ENCODE measurements at regions not wholly inside any gene's neighbourhood (a gene's known extent, or its start where the extent isn't known, plus 50 kb on each side); places are given as distances from the start of the nearest gene placed in this dataset.

GRCh38 chr7:156079156-156079555 lies 266.9 kb upstream of the SHH start:
- DNase-seq (ENCODE audit: low read depth in 1 of 2, low spot score in 1 of 2), result no peak
- TF ChIP-seq GABPA (IDR thresholded peaks at IDR 0.05; ENCODE audit: low read depth) (no peak), SPI1 (IDR thresholded peaks at IDR 0.05; ENCODE audit: borderline replicate concordance, low read depth) (no peak), POLR2AphosphoS5 (IDR thresholded peaks at IDR 0.05; ENCODE audit: low read depth) (no peak)
- TF ChIP-seq, protein P1, sequence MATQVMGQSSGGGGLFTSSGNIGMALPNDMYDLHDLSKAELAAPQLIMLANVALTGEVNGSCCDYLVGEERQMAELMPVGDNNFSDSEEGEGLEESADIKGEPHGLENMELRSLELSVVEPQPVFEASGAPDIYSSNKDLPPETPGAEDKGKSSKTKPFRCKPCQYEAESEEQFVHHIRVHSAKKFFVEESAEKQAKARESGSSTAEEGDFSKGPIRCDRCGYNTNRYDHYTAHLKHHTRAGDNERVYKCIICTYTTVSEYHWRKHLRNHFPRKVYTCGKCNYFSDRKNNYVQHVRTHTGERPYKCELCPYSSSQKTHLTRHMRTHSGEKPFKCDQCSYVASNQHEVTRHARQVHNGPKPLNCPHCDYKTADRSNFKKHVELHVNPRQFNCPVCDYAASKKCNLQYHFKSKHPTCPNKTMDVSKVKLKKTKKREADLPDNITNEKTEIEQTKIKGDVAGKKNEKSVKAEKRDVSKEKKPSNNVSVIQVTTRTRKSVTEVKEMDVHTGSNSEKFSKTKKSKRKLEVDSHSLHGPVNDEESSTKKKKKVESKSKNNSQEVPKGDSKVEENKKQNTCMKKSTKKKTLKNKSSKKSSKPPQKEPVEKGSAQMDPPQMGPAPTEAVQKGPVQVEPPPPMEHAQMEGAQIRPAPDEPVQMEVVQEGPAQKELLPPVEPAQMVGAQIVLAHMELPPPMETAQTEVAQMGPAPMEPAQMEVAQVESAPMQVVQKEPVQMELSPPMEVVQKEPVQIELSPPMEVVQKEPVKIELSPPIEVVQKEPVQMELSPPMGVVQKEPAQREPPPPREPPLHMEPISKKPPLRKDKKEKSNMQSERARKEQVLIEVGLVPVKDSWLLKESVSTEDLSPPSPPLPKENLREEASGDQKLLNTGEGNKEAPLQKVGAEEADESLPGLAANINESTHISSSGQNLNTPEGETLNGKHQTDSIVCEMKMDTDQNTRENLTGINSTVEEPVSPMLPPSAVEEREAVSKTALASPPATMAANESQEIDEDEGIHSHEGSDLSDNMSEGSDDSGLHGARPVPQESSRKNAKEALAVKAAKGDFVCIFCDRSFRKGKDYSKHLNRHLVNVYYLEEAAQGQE (IDR thresholded peaks at IDR 0.05; ENCODE audit: insufficient replicate concordance, low read depth), result no peak
- no peaks in the 10 kb centered on the region for H3K27me3 ChIP-seq (ENCODE audit: insufficient read depth, poor library complexity, severe bottlenecking)
- H3K27ac ChIP-seq (replicated peaks), result no peak overlapping the region
- no peak overlapping the region for H3K4me3 ChIP-seq (replicated peaks; ENCODE audit: insufficient read depth, low read length)

DNA sequence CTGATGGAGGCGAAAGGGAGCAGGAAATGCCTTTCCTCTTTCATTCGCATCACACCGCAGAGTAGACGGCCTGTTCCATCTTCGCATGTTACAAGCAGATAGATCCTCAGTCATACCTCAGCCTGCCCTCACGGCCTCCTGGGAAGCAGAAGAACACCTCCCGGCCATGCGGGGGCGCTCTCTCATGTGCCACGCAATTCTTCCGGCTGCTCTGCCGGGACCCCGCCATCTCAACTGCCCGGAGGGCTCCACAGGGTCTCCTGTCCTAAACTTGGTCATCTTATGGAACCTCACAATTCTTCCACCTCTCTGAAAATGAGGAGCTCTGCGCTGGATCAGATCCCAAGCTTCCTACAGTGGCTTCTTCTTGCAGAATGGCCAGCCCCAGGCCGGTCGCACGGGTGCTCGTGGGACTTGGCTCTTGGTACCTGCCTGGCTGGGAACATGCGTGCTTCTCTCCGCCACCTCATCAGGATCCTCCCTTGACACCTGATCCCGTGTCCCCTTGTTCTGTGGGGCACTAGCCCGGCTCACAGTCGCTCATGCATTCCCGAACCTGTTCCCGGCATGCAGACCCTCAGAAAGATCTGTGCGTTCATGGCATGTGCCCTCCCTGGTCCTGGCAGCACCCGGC lies 262.8 kb upstream of the SHH start:
- H3K27ac ChIP-seq (replicated peaks), result no peak overlapping the region
- H3K27me3 ChIP-seq (ENCODE audit: insufficient read depth, poor library complexity, severe bottlenecking), result no peaks in the 10 kb centered on the region
- H3K4me3 ChIP-seq (replicated peaks; ENCODE audit: insufficient read depth, low read length), result no peak overlapping the region
- DNase-seq (ENCODE audit: low read depth in 1 of 2, low spot score in 1 of 2), result no peak
- no peak for TF ChIP-seq GABPA (IDR thresholded peaks at IDR 0.05; ENCODE audit: low read depth)
- no peak for TF ChIP-seq CTCF (IDR thresholded peaks at IDR 0.05; ENCODE audit: insufficient read depth, low read length)
- TF ChIP-seq SPI1 (IDR thresholded peaks at IDR 0.05; ENCODE audit: borderline replicate concordance, low read depth), result no peak
- TF ChIP-seq, protein P1 (IDR thresholded peaks at IDR 0.05; ENCODE audit: insufficient replicate concordance, low read depth), result no peak
- TF ChIP-seq POLR2AphosphoS5 (IDR thresholded peaks at IDR 0.05; ENCODE audit: low read depth), result no peak

DNA sequence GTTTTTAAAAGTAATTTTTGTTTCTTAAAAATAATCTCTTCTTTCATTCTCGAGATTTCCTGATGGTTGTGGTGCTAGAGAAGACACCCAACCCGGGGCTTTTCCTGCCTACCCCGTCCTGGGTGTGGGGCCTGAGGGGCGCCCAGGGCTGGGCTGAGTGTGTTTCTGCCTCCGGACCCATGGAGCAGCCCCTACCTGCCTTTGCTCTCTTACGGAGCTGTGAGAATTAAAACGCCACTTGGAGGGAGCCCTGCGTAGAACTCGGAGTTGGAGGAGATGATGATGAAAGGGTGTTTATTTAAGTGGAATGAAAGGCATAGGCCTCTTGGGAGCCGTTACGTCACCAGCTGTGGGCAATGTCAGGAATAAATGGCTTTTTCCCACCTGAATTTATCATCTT lies 261.8 kb upstream of the SHH start:
- DNase-seq (ENCODE audit: low read depth in 1 of 2, low spot score in 1 of 2), result no peak
- H3K27ac ChIP-seq (replicated peaks), result no peak overlapping the region
- TF ChIP-seq POLR2AphosphoS5 (IDR thresholded peaks at IDR 0.05; ENCODE audit: low read depth), result no peak
- TF ChIP-seq SPI1 (IDR thresholded peaks at IDR 0.05; ENCODE audit: borderline replicate concordance, low read depth), result no peak
- TF ChIP-seq, protein P1 (IDR thresholded peaks at IDR 0.05; ENCODE audit: insufficient replicate concordance, low read depth), result no peak
- TF ChIP-seq GABPA (IDR thresholded peaks at IDR 0.05; ENCODE audit: low read depth), result no peak
- TF ChIP-seq CTCF (IDR thresholded peaks at IDR 0.05; ENCODE audit: insufficient read depth, low read length), result no peak
- no peak overlapping the region for H3K4me3 ChIP-seq (replicated peaks; ENCODE audit: insufficient read depth, low read length)
- no peaks in the 10 kb centered on the region for H3K27me3 ChIP-seq (ENCODE audit: insufficient read depth, poor library complexity, severe bottlenecking)
